Middle frontal gyrus (tissue), 1 donor: ENCODE measurements at regions not wholly inside any gene's neighbourhood (a gene's known extent, or its start where the extent isn't known, plus 50 kb on each side); places are given as distances from the start of the nearest gene placed in this dataset.

Source experiments
- DNase-seq: peaks from one replicate; pipeline ENCODE4 v3.0.0-alpha.2; 2015; ENCODE audit warnings: low spot score; ENCODE audit errors: extremely low spot score

- no peak for DNase-seq
Measured at GRCh38 chr4:112845386-112845785, 204.1 kb upstream of the ANK2 start.

GRCh38 chr4:112847045-112847444 is 202.4 kb upstream of the ANK2 start:
- DNase-seq: no peak

- no peak for DNase-seq
Measured at GRCh38 chr4:112847781-112848180, 201.7 kb upstream of the ANK2 start.

- DNase-seq: no peak
Measured at GRCh38 chr4:112848911-112849310, 200.5 kb upstream of the ANK2 start.

- no peak for DNase-seq
Measured at GRCh38 chr4:112852601-112853000, 196.9 kb upstream of the ANK2 start.

- DNase-seq: no peak
Measured at GRCh38 chr4:112853662-112854256, 195.7 kb upstream of the ANK2 start.

- DNase-seq: no peak
Measured at GRCh38 chr4:112854420-112854819, 195.0 kb upstream of the ANK2 start.

GRCh38 chr4:112855058-112855457 is 194.4 kb upstream of the ANK2 start:
- DNase-seq: no peak

GRCh38 chr4:112857461-112857860 is 192.0 kb upstream of the ANK2 start:
- DNase-seq: no peak

- DNase-seq: no peak
Measured at GRCh38 chr4:112858751-112859150, 190.7 kb upstream of the ANK2 start.

- DNase-seq: no peak
Measured at GRCh38 chr4:112859456-112860184, 189.8 kb upstream of the ANK2 start.

GRCh38 chr4:112860830-112861690 is 188.4 kb upstream of the ANK2 start:
- DNase-seq: no peak

- DNase-seq: no peak
Measured at GRCh38 chr4:112861691-112862674, 187.5 kb upstream of the ANK2 start.

GRCh38 chr4:112865443-112865842 is 184.0 kb upstream of the ANK2 start:
- no peak for DNase-seq

GRCh38 chr4:112876316-112876715 is 173.1 kb upstream of the ANK2 start:
- DNase-seq: no peak

GRCh38 chr4:112881842-112882241 is 167.6 kb upstream of the ANK2 start:
- DNase-seq: no peak

GRCh38 chr4:112882286-112882685 is 167.2 kb upstream of the ANK2 start:
- DNase-seq: no peak

GRCh38 chr4:112884406-112884805 is 165.0 kb upstream of the ANK2 start:
- DNase-seq: no peak

- DNase-seq: no peak
Measured at GRCh38 chr4:112885897-112886296, 163.6 kb upstream of the ANK2 start.

GRCh38 chr4:112888622-112889021 is 160.8 kb upstream of the ANK2 start:
- DNase-seq: no peak

- no peak for DNase-seq
Measured at GRCh38 chr4:112889199-112889598, 160.3 kb upstream of the ANK2 start.
